ENCODE measurements at regions not wholly inside any gene's neighbourhood (a gene's known extent, or its start where the extent isn't known, plus 50 kb on each side); places are given as distances from the start of the nearest gene placed in this dataset.
"Not testable (repeated sequence)": the region's sequence is repeated elsewhere in the genome, so short reads cannot be mapped to it uniquely, and the experiment has no call there.

DNA sequence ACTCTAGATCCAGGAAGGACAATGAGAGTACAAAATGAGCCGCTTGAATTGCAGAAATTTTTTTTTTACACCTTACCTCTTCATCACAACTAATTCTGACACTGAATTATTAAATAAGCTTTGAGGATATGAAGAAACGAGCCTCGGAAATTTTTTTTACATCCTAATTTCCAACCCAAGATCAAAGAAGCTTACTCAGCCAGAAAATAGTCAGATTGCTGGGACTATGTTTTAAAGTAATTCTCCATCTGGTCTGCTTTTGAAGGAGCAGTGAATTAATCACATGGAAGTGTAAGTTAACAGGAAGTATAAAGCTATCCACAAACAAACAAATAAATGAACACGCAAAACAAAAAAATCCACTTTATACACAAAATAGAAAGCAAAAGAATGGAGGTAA lies 437.0 kb upstream of the KCNMB2 start:
- no peak for DNase-seq (ENCODE audit: low spot score)

GRCh38 chr3:178099862-178100261 lies 436.4 kb upstream of the KCNMB2 start:
- DNase-seq (ENCODE audit: low spot score): no peak

GRCh38 chr3:178100908-178101307 lies 435.3 kb upstream of the KCNMB2 start:
- no peak for DNase-seq (ENCODE audit: low spot score)

DNA sequence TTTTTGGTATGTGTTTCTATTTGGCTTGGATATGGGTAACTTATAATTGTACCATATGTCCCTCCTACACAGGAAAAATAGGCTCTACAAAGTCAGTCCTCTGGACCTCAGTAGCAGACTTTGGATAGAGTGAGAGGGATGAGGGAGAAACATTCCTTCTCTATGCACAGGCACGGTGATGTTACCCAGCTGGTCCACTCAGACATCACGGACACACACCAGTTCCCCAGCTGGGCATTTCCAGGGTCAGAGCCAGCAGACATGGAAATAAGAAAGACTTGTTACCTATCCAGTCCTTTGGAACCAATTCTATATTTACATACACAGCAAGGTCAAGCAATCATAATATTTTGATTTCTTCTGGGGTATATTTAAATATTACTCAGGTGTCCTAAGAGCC lies 433.1 kb upstream of the KCNMB2 start:
- no peak for DNase-seq (ENCODE audit: low spot score)

DNA sequence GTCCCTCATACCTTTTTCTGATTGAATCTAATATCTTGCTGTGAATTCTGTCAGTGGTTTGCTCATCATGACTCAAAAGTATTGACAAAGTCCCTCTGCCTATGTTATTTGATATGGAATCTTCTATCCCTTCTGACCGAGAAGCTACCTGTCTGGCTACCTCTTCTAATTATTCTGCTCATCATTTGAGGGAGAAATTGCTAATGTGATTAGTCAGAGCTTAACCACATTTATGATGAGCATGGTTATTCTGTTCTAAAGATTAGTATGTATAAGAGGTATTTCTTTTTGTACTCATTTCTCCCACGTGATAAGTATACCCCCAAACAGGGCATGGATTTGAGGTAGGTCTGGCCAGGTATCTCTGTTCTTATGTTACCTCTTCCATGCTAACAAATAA lies 428.4 kb upstream of the KCNMB2 start:
- no peak for DNase-seq (ENCODE audit: low spot score)

DNA sequence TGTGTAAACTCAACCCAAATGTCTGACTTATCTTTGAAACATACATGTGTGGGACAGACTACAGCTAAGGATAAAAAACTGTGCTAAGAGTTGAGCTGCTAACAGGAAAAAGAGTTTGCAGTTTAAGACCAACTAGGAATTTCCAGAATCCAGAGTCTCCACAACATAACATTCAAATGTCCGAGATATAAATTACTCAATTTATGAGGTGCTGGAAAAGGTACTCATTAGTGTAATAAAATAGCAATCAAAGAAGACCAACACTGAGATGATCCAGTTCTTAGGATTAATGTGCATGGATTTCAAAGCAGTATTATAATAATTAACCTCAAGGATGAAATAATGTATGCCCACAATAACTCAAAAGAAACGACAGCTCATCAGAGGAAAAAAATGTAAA lies 426.5 kb upstream of the KCNMB2 start:
- no peak for DNase-seq (ENCODE audit: low spot score)

- no peak for DNase-seq (ENCODE audit: low spot score)
Measured at GRCh38 chr3:178112134-178112533, 424.1 kb upstream of the KCNMB2 start.

DNA sequence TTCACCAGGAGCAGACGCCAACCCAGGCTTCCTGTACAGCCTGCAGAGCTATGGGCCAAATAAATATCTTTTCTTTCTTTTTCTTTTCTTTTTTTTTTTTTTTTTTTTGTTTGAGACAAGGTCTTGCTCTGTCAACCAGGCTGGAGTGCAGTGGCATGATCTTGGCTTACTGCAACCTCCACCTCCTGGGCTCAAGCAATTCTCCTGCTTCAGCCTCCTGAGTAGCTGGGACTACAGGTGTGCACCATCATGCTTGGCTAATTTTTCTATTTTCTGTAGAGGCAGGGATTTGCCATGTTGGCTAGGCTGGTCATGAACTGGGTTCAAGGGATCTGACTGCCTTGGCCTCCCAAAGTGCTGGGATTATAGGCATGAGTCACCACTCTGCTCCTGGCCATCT lies 423.7 kb upstream of the KCNMB2 start:
- DNase-seq (ENCODE audit: low spot score): not testable (repeated sequence)

DNA sequence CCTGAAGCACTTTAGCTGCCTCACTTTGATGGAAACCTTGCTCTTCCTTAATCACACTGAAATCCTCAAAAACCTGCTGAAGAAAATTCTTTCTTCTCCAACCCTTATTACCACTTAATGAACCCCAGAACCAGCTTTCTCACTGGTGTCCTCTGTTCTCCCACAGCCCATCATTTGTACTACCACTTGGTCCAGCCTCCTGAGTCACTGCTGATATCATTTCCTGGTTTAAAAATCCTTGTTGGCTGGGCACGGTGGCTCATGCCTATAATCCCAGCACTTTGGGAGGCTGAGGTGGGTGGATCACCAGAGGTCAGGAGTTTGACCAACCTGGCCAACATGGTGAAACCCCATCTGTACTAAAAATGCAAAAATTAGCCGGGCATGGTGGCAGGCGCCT lies 418.6 kb upstream of the KCNMB2 start:
- no peak for DNase-seq (ENCODE audit: low spot score)

DNA sequence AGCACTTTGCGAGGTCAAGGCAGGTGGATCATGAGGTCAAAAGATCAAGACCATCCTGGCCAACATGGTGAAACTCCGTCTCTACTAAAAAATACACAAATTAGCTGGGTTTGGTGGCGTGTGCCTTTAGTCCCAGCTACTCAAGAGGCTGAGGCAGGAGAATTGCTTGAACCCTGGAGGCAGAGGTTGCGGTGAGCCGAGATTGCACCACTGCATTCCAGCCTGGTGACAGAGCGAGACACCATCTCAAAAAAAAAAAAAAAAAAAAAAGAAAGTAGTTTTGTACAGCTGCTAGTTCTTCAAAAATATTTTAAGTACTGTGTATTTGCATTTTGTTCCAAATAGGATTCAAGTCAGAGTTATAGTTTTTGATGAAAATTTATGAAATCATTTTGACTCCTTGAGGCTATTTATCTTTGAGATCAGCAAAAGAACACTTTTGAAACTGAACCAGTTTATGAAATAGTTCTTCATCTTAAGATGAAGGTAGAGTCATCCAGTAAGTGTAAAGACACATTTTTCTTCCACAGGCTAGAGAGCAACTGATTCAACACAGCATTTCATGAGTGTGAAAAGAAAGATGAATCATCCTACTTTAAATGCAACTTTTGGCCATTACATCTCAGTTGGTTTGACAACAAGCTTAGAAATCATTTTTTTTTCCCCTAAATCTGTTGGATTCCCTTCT lies 416.5 kb upstream of the KCNMB2 start:
- DNase-seq (ENCODE audit: low spot score): peak; percentile 2

DNA sequence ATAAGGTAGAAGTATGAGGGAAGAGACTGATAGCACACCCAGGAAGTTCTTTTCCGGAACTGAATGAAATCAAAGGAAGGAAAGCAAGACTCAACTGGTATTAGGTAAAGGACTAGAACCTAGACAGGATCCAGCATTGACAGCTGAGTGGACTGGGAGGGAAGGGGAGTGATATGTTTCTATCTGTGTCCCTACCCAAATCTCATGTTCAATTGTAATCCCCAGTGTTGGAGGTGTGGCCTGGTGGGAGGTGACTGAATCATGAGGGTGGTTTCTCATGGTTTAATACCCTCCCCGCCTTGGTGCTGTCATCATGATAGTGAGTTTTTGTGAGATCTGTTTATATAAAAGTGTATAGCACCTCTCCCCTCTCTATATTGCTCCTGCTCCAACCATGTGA lies 415.9 kb upstream of the KCNMB2 start:
- DNase-seq (ENCODE audit: low spot score): no peak

DNA sequence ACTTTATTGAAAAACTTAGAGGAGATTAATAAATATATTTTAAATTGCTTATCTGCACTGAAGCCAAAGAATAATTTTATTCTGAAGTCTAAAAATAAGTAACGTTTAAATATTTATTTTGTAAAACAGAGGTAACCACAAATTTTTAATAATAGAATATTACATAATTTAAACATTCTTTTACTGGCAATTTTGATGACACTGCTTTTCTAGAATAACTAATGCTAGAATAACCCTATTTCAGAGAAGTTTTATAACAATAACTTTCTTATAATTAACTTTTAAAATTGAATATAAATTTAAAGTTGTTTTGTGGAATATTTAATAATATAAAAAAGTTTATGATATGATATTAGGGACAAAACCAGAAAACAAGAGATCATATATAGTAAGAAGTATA lies 409.6 kb upstream of the KCNMB2 start:
- DNase-seq (ENCODE audit: low spot score): no peak

- DNase-seq (ENCODE audit: low spot score): no peak
Measured at GRCh38 chr3:178127221-178127620, 409.0 kb upstream of the KCNMB2 start.

DNA sequence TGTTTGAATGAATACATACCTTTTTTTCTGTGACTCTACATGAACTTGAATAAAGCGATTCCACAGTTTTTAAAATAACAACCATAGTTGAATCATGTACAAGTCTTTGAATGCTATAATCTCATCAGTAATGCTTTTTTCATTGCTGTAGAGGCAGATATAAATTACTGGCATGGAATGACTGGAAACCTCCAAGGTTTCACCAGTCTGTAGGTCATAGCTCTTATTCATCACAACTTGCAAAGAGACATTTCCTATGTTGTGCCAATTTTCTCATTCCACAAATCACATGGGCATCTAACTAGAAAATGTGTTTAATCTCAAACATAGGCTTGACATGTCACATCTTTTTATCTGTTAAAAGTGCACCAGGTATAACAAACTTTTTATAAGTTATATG lies 407.1 kb upstream of the KCNMB2 start:
- no peak for DNase-seq (ENCODE audit: low spot score)

- DNase-seq (ENCODE audit: low spot score): peak; percentile 5
Measured at GRCh38 chr3:178131801-178132200, 404.4 kb upstream of the KCNMB2 start.

GRCh38 chr3:178137206-178137605 lies 399.0 kb upstream of the KCNMB2 start:
- DNase-seq (ENCODE audit: low spot score): no peak

GRCh38 chr3:178137831-178138230 lies 398.4 kb upstream of the KCNMB2 start:
- no peak for DNase-seq (ENCODE audit: low spot score)

DNA sequence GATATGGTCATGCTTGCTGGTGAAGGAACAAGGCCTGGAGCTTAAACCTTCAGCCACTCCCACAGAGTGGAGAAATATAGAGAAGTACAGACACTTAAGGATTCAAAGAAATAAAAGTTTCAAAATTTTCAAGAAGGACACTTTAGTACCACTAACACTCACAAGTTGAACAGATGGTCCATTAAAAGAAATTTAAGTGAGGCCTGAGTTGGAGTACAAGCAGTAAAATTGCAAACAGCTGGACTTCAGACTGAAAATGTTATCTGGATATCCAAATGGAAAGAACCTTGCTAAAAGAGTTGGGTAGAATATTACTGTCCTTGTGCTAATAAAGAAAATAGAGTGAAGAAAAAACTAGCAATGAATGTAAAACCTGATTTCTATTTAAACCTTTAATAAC lies 397.1 kb upstream of the KCNMB2 start:
- DNase-seq (ENCODE audit: low spot score): no peak

DNA sequence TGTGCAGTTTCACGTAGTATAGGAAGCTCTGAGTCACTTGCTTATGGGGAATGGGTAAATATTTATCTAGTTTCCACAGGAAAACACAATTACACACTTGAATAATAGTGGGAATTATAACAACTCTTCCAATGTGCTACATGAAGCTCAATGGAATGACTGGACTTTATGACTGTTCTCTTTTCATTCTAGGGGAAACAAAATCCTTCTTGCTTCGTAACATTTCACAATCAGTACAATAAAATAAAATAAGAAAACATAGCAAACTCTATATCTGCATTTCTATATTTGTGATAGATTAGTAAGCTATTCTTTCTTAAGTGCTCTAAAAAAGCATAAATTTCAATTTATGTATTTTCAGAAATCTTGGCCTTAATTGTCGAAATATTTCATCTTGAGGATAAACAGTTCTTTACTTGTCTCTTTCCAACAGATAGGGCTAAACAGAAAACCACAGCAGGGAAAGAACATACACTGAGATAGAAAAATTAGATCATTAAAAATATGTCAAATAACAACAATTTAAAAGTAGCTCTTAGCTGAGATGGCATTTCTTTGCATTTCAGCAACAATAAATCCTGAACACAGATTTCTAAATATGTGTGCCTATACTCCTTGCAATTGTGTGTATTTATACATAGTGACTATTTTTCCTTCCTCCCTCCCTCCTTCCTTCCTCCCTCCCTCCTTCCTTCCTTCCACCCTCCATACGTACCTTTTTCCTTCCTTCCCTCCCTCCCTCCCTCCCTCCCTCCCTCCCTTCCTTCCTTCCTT lies 395.5 kb upstream of the KCNMB2 start:
- no peak for DNase-seq (ENCODE audit: low spot score)

GRCh38 chr3:178141305-178141684 lies 394.9 kb upstream of the KCNMB2 start:
- DNase-seq (ENCODE audit: low spot score): not testable (repeated sequence)

GRCh38 chr3:178146406-178146831 lies 389.8 kb upstream of the KCNMB2 start:
- no peak for DNase-seq (ENCODE audit: low spot score)

DNA sequence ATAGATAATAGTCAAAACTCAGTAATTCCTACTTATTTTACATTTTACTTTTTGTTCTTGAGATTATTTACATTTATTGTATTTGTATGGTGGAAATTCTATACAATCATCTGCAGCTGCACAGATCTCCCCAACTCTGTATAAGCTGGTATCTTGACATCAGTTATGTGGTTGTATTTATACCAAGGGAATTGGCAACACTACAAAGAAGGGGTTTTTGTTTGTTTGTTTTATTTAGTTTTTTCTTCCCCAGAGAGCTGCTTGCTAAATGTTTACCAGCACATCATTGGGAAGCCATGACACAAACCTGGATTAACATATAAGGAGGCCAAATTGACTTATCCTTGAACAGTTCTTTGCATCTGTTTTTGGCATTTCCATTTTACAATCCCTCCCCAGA lies 389.2 kb upstream of the KCNMB2 start:
- DNase-seq (ENCODE audit: low spot score): no peak

DNA sequence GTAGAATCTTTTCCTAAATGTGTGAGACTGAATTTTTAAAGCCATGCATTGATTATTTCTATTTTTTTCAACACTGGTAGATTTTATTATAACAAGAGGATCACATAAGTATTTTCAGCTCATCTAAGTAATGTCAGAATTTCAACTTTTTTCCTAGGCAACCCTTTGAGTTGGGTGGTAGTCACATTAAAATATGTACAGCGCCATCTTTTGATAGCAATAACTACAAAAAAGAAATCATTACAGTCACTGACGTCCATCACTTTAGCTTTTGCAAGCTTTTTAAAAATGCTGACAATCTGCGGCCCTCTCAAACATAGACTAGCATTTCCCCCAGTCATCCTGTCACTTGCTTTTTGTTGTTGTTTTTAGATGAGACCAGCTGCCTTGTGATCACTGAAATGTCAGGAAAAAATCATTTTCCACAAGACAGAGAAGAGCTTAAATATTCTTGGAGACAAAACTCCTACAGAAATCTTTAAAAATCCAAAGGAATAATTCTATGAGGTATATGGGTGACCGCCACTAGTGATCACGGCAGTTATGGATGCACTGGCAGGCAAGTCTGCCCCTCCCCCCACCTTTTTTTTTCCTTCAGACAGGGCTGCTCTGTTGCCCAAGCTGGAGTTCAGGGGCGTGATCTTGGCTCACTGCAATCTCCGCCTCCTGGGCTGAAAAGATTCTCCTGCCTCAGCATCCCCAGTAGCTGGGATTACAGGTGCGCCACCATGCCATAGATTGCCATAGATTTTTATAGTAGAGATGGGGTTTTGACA lies 384.0 kb upstream of the KCNMB2 start:
- DNase-seq (ENCODE audit: low spot score): no peak
